Nephron progenitor cell (in vitro differentiated cells): ENCODE measurements at regions not wholly inside any gene's neighbourhood (a gene's known extent, or its start where the extent isn't known, plus 50 kb on each side); places are given as distances from the start of the nearest gene placed in this dataset.

Experiments used
- DNase-seq: peaks from one replicate; pipeline ENCODE4 v3.0.0; 2021
- H3K27ac Mint-ChIP-seq: 2 replicates; pipeline ENCODE4 v1.8.0; 2021; ENCODE audit warnings: mild to moderate bottlenecking, moderate library complexity, mixed read lengths
- H3K27me3 Mint-ChIP-seq: 2 replicates; pipeline ENCODE4 v1.8.0; 2021; ENCODE audit warnings: mild to moderate bottlenecking, low read depth, mixed read lengths; ENCODE audit not compliant: poor library complexity
- H3K36me3 Mint-ChIP-seq: 2 replicates; pipeline ENCODE4 v1.8.0; 2021; ENCODE audit warnings: low read depth, mixed read lengths
- H3K4me1 Mint-ChIP-seq: 2 replicates; pipeline ENCODE4 v1.8.0; 2021; ENCODE audit warnings: mixed read lengths
- H3K4me3 Mint-ChIP-seq: 2 replicates; pipeline ENCODE4 v1.8.0; 2021; ENCODE audit warnings: mild to moderate bottlenecking, moderate library complexity, mixed read lengths
- H3K9me3 Mint-ChIP-seq: 2 replicates; pipeline ENCODE4 v1.8.0; 2021; ENCODE audit warnings: mild to moderate bottlenecking, moderate library complexity, mixed read lengths
- CTCF ChIP-seq: fragments of 200-600 bp; sonication (generic); IDR thresholded peaks from 2 replicates; pipeline ENCODE4 v1.5.0; 2021; ENCODE audit warnings: antibody characterized with exemption

- no peak for TF ChIP-seq CTCF
- Mint-ChIP-seq H3K9me3 (peaks cover 28% of the 10 kb centered on the region), H3K36me3 (peaks cover 7% of the 10 kb centered on the region), H3K4me1 (peaks cover 27% of the 10 kb centered on the region), H3K4me3 (no peak overlapping the region), H3K27ac (peak overlapping the region; percentile 70), H3K27me3 (peaks cover 7% of the 10 kb centered on the region)
- DNase-seq, result no peak
Measured at GRCh38 chr9:84513473-84513872, 156.1 kb upstream of the NTRK2 start.

- H3K4me1 Mint-ChIP-seq, result peaks cover 27% of the 10 kb centered on the region
- DNase-seq, result no peak
- no peak for TF ChIP-seq CTCF
- H3K4me3 Mint-ChIP-seq, result no peak overlapping the region
- no peak overlapping the region for H3K27ac Mint-ChIP-seq
- H3K27me3 Mint-ChIP-seq, result peaks cover 7% of the 10 kb centered on the region
- peaks cover 28% of the 10 kb centered on the region for H3K9me3 Mint-ChIP-seq
- H3K36me3 Mint-ChIP-seq, result peaks cover 10% of the 10 kb centered on the region
Measured at GRCh38 chr9:84513979-84514378, 155.6 kb upstream of the NTRK2 start.

GRCh38 chr9:84514421-84514820 is 155.1 kb upstream of the NTRK2 start:
- Mint-ChIP-seq H3K36me3 (peaks cover 13% of the 10 kb centered on the region), H3K4me3 (no peak overlapping the region), H3K27ac (peak overlapping the region; percentile 90), H3K9me3 (peaks cover 29% of the 10 kb centered on the region), H3K4me1 (peaks cover 27% of the 10 kb centered on the region), H3K27me3 (peaks cover 7% of the 10 kb centered on the region)
- no peak for TF ChIP-seq CTCF
- no peak for DNase-seq

GRCh38 chr9:84517026-84517425 is 152.5 kb upstream of the NTRK2 start:
- Mint-ChIP-seq H3K27ac (no peak overlapping the region), H3K27me3 (no peaks in the 10 kb centered on the region), H3K4me3 (no peak overlapping the region)

GRCh38 chr9:84519413-84519812 is 150.1 kb upstream of the NTRK2 start:
- H3K27me3 Mint-ChIP-seq, result no peaks in the 10 kb centered on the region

More at GRCh38 chr9:84517026-84517425, 152.5 kb upstream of the NTRK2 start:
- H3K4me1 Mint-ChIP-seq, result peaks cover 24% of the 10 kb centered on the region
- H3K36me3 Mint-ChIP-seq, result peaks cover 13% of the 10 kb centered on the region
- H3K9me3 Mint-ChIP-seq, result peaks cover 25% of the 10 kb centered on the region
- no peak for TF ChIP-seq CTCF
- DNase-seq, result no peak

More at GRCh38 chr9:84519413-84519812, 150.1 kb upstream of the NTRK2 start:
- no peak overlapping the region for H3K27ac Mint-ChIP-seq
- no peak for DNase-seq
- TF ChIP-seq CTCF, result no peak
- peaks cover 2% of the 10 kb centered on the region for H3K4me1 Mint-ChIP-seq
- peaks cover 13% of the 10 kb centered on the region for H3K36me3 Mint-ChIP-seq
- peaks cover 34% of the 10 kb centered on the region for H3K9me3 Mint-ChIP-seq
- no peak overlapping the region for H3K4me3 Mint-ChIP-seq
